MM.1S (cell line): ENCODE measurements at regions not wholly inside any gene's neighbourhood (a gene's known extent, or its start where the extent isn't known, plus 50 kb on each side); places are given as distances from the start of the nearest gene placed in this dataset.

Experiments used
- CTCF ChIP-seq: fragments of 300-600 bp; sonication (generic); IDR thresholded peaks from 2 replicates; pipeline ENCODE4 v1.5.1; 2016; ENCODE audit warnings: antibody characterized with exemption, low read length, mixed read lengths
- EZH2 ChIP-seq: fragments of 300-600 bp; sonication (generic); optimal IDR thresholded peaks from 2 replicates; pipeline ENCODE3; 2017; ENCODE audit warnings: low read depth, mild to moderate bottlenecking, antibody characterized with exemption, low read length, mixed read lengths

- TF ChIP-seq CTCF: no peak
- no peak for TF ChIP-seq EZH2
These were observed 75.9 kb upstream of the SPHKAP start for GRCh38 chr2:228257379-228257778.
